ENCODE measurements at regions not wholly inside any gene's neighbourhood (a gene's known extent, or its start where the extent isn't known, plus 50 kb on each side); places are given as distances from the start of the nearest gene placed in this dataset.
"Not testable (repeated sequence)": the region's sequence is repeated elsewhere in the genome, so short reads cannot be mapped to it uniquely, and the experiment has no call there.

DNA sequence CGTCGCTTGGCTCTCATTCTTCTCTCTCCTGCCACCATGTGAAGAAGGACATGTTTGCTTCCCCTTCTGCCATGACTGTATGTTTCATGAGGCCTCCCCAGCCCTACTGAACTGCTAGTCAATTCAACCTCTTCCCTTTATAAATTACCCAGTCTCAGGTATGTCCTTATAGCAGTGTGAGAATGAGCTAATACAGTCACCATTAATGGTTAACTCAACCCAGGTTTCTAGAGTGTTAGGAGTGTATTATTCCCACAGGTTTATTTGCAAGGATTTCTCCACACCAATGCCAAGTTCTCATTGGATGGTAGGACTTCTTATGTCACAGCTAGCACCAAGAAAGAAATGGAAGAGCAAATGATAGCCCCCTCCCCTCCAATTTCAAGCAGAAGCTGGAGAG, 71.9 kb downstream of the DYNAP start:
- H3K36me3 ChIP-seq (ENCODE audit: control insufficient read depth in 2 of 2, insufficient read depth in 1 of 2, low read length in 2 of 2): no peaks in the 10 kb centered on the region
- no peak overlapping the region for H3K4me3 ChIP-seq (ENCODE audit: low read depth, low read length)
- H3K27ac ChIP-seq (ENCODE audit: extremely low read depth, low read depth, low read length): no peak overlapping the region
- no peaks in the 10 kb centered on the region for H3K9me3 ChIP-seq (ENCODE audit: control insufficient read depth, insufficient read depth, low read depth, low read length)
- ChIA-PET CTCF (interaction anchor here (0.6 to 2.1 kb wide), 4 partner anchors 8 to 16 kb away, joined by 4 to 15 read pairs (median 6); no protein-coding TSS in a partner anchor), POLR2A (no interaction called here)
- TF ChIP-seq ZNF514 (tag by site-specific recombination; IDR thresholded peaks at IDR 0.05): no peak
- no peak for TF ChIP-seq ZNF48 (tag by site-specific recombination; IDR thresholded peaks at IDR 0.05)
- no peak for TF ChIP-seq ZXDB (tag by site-specific recombination; IDR thresholded peaks at IDR 0.05)
- TF ChIP-seq ZNF600 (tag by site-specific recombination; IDR thresholded peaks at IDR 0.05): no peak
- TF ChIP-seq, protein P1, sequence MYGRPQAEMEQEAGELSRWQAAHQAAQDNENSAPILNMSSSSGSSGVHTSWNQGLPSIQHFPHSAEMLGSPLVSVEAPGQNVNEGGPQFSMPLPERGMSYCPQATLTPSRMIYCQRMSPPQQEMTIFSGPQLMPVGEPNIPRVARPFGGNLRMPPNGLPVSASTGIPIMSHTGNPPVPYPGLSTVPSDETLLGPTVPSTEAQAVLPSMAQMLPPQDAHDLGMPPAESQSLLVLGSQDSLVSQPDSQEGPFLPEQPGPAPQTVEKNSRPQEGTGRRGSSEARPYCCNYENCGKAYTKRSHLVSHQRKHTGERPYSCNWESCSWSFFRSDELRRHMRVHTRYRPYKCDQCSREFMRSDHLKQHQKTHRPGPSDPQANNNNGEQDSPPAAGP (tag by site-specific recombination; IDR thresholded peaks at IDR 0.05): no peak
- no peak for TF ChIP-seq ZNF426 (tag by site-specific recombination; IDR thresholded peaks at IDR 0.05)
- TF ChIP-seq, protein P2, sequence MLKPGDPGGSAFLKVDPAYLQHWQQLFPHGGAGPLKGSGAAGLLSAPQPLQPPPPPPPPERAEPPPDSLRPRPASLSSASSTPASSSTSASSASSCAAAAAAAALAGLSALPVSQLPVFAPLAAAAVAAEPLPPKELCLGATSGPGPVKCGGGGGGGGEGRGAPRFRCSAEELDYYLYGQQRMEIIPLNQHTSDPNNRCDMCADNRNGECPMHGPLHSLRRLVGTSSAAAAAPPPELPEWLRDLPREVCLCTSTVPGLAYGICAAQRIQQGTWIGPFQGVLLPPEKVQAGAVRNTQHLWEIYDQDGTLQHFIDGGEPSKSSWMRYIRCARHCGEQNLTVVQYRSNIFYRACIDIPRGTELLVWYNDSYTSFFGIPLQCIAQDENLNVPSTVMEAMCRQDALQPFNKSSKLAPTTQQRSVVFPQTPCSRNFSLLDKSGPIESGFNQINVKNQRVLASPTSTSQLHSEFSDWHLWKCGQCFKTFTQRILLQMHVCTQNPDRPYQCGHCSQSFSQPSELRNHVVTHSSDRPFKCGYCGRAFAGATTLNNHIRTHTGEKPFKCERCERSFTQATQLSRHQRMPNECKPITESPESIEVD (tag by site-specific recombination; IDR thresholded peaks at IDR 0.05): no peak
- TF ChIP-seq, protein P3, sequence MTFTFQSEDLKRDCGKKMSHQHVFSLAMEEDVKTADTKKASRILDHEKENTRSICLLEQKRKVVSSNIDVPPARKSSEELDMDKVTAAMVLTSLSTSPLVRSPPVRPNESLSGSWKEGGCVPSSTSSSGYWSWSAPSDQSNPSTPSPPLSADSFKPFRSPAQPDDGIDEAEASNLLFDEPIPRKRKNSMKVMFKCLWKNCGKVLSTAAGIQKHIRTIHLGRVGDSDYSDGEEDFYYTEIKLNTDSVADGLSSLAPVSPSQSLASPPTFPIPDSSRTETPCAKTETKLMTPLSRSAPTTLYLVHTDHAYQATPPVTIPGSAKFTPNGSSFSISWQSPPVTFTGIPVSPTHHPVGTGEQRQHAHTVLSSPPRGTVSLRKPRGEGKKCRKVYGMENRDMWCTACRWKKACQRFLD (tag by site-specific recombination; IDR thresholded peaks at IDR 0.05): no peak
- TF ChIP-seq ZNF830 (tag by site-specific recombination; IDR thresholded peaks at IDR 0.05; ENCODE audit: low read depth): no peak
- no peak for TF ChIP-seq ZNF791 (tag by site-specific recombination; IDR thresholded peaks at IDR 0.05)
- TF ChIP-seq FEZF1 (tag by site-specific recombination; IDR thresholded peaks at IDR 0.05): no peak
- TF ChIP-seq, protein P4, sequence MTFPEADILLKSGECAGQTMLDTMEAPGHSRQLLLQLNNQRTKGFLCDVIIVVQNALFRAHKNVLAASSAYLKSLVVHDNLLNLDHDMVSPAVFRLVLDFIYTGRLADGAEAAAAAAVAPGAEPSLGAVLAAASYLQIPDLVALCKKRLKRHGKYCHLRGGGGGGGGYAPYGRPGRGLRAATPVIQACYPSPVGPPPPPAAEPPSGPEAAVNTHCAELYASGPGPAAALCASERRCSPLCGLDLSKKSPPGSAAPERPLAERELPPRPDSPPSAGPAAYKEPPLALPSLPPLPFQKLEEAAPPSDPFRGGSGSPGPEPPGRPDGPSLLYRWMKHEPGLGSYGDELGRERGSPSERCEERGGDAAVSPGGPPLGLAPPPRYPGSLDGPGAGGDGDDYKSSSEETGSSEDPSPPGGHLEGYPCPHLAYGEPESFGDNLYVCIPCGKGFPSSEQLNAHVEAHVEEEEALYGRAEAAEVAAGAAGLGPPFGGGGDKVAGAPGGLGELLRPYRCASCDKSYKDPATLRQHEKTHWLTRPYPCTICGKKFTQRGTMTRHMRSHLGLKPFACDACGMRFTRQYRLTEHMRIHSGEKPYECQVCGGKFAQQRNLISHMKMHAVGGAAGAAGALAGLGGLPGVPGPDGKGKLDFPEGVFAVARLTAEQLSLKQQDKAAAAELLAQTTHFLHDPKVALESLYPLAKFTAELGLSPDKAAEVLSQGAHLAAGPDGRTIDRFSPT (tag by site-specific recombination; IDR thresholded peaks at IDR 0.05): no peak
- no peak for TF ChIP-seq SCRT2 (tag by site-specific recombination; IDR thresholded peaks at IDR 0.05)
- no peak for TF ChIP-seq ZNF629 (tag by site-specific recombination; IDR thresholded peaks at IDR 0.05)
- no peak for TF ChIP-seq ZNF610 (tag by site-specific recombination; IDR thresholded peaks at IDR 0.05; ENCODE audit: borderline replicate concordance)
- TF ChIP-seq ZNF544 (tag by site-specific recombination; IDR thresholded peaks at IDR 0.05): no peak
- TF ChIP-seq ZNF768 (tag by site-specific recombination; IDR thresholded peaks at IDR 0.05): no peak
- TF ChIP-seq, protein P5, sequence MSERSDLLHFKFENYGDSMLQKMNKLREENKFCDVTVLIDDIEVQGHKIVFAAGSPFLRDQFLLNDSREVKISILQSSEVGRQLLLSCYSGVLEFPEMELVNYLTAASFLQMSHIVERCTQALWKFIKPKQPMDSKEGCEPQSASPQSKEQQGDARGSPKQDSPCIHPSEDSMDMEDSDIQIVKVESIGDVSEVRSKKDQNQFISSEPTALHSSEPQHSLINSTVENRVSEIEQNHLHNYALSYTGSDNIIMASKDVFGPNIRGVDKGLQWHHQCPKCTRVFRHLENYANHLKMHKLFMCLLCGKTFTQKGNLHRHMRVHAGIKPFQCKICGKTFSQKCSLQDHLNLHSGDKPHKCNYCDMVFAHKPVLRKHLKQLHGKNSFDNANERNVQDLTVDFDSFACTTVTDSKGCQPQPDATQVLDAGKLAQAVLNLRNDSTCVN (tag by site-specific recombination; optimal IDR thresholded peaks at IDR 0.05): no peak
- no peak for TF ChIP-seq ZNF670 (tag by site-specific recombination; IDR thresholded peaks at IDR 0.05; ENCODE audit: low read depth)
- no peaks in the 10 kb centered on the region for H3K4me1 ChIP-seq (ENCODE audit: control insufficient read depth, insufficient read depth, low read length)

DNA sequence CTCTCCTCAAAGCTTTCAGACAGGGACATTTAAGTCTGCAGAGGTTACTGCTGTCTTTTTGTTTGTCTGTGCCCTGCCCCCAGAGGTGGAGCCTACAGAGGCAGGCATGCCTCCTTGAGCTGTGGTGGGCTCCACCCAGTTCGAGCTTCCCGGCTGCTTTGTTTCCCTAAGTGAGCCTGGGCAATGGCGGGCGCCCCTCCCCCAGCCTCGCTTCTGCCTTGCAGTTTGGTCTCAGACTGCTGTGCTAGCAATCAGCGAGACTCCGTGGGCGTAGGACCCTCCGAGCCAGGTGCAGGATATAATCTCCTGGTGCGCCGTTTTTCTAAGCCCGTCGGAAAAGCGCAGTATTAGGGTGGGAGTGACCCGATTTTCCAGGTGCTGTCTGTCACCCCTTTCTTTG, 78.7 kb downstream of the DYNAP start:
- H3K4me1 ChIP-seq (ENCODE audit: control insufficient read depth, insufficient read depth, low read length); H3K36me3 ChIP-seq (ENCODE audit: control insufficient read depth in 2 of 2, insufficient read depth in 1 of 2, low read length in 2 of 2); POLR2A ChIA-PET; H3K27ac ChIP-seq (ENCODE audit: extremely low read depth, low read depth, low read length); H3K4me3 ChIP-seq (ENCODE audit: low read depth, low read length); H3K9me3 ChIP-seq (ENCODE audit: control insufficient read depth, insufficient read depth, low read depth, low read length): not testable (repeated sequence)
- CTCF ChIA-PET: interaction anchor here (2.3 to 3.7 kb wide), 2 partner anchors 114 to 225 kb away, joined by 10 to 98 read pairs; no protein-coding TSS in a partner anchor
